T47D (cell line): ENCODE measurements at regions not wholly inside any gene's neighbourhood (a gene's known extent, or its start where the extent isn't known, plus 50 kb on each side); places are given as distances from the start of the nearest gene placed in this dataset.
A peak's percentile ranks its signal among the peaks of the same experiment; 100 is the strongest.

Source experiments
- DNase-seq, 2 experiments: peaks; one replicate each; pipeline versions ENCODE4 v3.0.0 to v3.0.0-alpha.2; 2011 to 2012; ENCODE audit warnings: low read depth in 1 of 2, low spot score in 1 of 2
- JUND ChIP-seq: IDR thresholded peaks from 2 replicates; pipeline ENCODE4 v1.6.1; 2012; ENCODE audit warnings: low read depth
- in situ Hi-C: cut with HindIII; loops from 2 replicates; pipeline ENCODE4 v1.10.0; 2016; ENCODE audit warnings: low sequenced_read_pairs, low pct_unique_long_range_greater_than_20kb

GRCh38 chr18:64882896-64883295 lies 734.0 kb upstream of the LINC00305 start:
- in situ Hi-C loops, result no loop called here
- TF ChIP-seq JUND, result no peak
- peak in 1 of 2 experiments; percentile 5 for DNase-seq

- no peak for TF ChIP-seq JUND
- in situ Hi-C loops, result no loop called here
- no peak for DNase-seq
Measured at GRCh38 chr18:64876833-64877232, 727.9 kb upstream of the LINC00305 start.

- DNase-seq, result no peak
- in situ Hi-C loops, result no loop called here
- no peak for TF ChIP-seq JUND
Measured at GRCh38 chr18:64872710-64873458, 724.0 kb upstream of the LINC00305 start.

GRCh38 chr18:64854112-64854511 lies 705.2 kb upstream of the LINC00305 start:
- TF ChIP-seq JUND, result no peak
- in situ Hi-C loops, result no loop called here
- DNase-seq, result no peak

- no peak for TF ChIP-seq JUND
- no peak for DNase-seq
- in situ Hi-C loops, result no loop called here
Measured at GRCh38 chr18:64852281-64852680, 703.4 kb upstream of the LINC00305 start.

GRCh38 chr18:64851726-64852125 lies 702.8 kb upstream of the LINC00305 start:
- no peak for DNase-seq
- in situ Hi-C loops, result no loop called here
- TF ChIP-seq JUND, result no peak

- no peak for DNase-seq
- TF ChIP-seq JUND, result no peak
- in situ Hi-C loops, result no loop called here
Measured at GRCh38 chr18:64850791-64851190, 701.9 kb upstream of the LINC00305 start.

GRCh38 chr18:64840911-64841701 lies 692.2 kb upstream of the LINC00305 start:
- DNase-seq, result no peak
- TF ChIP-seq JUND, result no peak
- in situ Hi-C loops, result no loop called here

GRCh38 chr18:64810354-64810753 lies 661.5 kb upstream of the LINC00305 start:
- in situ Hi-C loops, result no loop called here
- DNase-seq, result no peak
- TF ChIP-seq JUND, result no peak

- no peak for TF ChIP-seq JUND
- in situ Hi-C loops, result no loop called here
- DNase-seq, result no peak
Measured at GRCh38 chr18:64809801-64810200, 660.9 kb upstream of the LINC00305 start.

GRCh38 chr18:64807560-64807959 lies 658.7 kb upstream of the LINC00305 start:
- no peak for TF ChIP-seq JUND
- in situ Hi-C loops, result no loop called here
- no peak for DNase-seq

GRCh38 chr18:64806691-64807090 lies 657.8 kb upstream of the LINC00305 start:
- in situ Hi-C loops, result no loop called here
- TF ChIP-seq JUND, result no peak
- no peak for DNase-seq

- in situ Hi-C loops, result no loop called here
- no peak for DNase-seq
- TF ChIP-seq JUND, result no peak
Measured at GRCh38 chr18:64806232-64806631, 657.3 kb upstream of the LINC00305 start.
